AG10803 (cell line): ENCODE measurements at regions not wholly inside any gene's neighbourhood (a gene's known extent, or its start where the extent isn't known, plus 50 kb on each side); places are given as distances from the start of the nearest gene placed in this dataset.

Source experiments
- DNase-seq: peaks from one replicate; pipeline ENCODE4 v3.0.0; 2010; ENCODE audit warnings: low read depth
- H3K4me3 ChIP-seq: 2 replicates; pipeline ENCODE4 v1.5.1; 2011; ENCODE audit warnings: mild to moderate bottlenecking, low read length, control low read depth
- CTCF ChIP-seq: conservative IDR thresholded peaks from 2 replicates; pipeline ENCODE4 v1.5.1; 2011; ENCODE audit warnings: mild to moderate bottlenecking, low read length, control low read depth, inconsistent platforms

DNA sequence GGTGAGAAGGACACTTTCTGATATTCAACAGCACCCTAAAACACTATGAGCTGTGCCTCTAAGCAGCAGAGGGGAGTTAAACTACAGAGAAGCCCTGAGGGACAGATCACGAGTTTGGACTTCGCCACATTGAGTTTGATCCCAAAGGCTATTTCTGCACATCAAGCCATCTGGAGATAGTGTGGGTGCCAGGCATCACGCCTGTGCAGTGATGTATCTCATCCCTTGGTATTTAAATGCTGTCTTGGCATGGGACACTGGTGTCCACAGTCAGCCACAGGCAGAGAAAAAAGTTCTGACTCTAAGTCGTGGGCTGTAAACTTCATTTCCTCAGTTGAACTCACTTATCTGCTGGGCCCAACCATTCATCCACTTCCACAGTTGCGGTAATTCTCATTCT lies 742.3 kb upstream of the CELF4 start:
- no peak overlapping the region for H3K4me3 ChIP-seq
- TF ChIP-seq CTCF = no peak
- no peak for DNase-seq

DNA sequence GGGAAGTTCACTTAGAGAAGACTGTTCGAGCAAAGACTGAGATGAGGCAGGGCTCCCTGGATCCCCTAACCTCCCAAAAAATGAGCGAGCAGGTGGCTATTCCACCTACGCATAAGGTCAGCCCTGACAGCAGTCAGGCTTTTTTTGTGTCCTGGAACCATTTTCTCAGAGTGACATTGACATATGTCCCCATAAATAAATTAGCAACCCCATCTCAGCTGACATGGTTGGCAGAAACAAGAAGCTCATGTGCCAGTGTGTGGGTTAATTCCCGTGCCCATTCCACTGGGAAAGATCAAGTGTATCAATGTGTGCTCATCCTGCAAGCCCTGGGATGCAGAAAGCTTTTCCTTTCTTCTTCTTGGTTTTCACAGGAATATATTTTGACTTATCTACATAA lies 740.4 kb upstream of the CELF4 start:
- H3K4me3 ChIP-seq = no peak overlapping the region
- TF ChIP-seq CTCF = no peak
- no peak for DNase-seq

DNA sequence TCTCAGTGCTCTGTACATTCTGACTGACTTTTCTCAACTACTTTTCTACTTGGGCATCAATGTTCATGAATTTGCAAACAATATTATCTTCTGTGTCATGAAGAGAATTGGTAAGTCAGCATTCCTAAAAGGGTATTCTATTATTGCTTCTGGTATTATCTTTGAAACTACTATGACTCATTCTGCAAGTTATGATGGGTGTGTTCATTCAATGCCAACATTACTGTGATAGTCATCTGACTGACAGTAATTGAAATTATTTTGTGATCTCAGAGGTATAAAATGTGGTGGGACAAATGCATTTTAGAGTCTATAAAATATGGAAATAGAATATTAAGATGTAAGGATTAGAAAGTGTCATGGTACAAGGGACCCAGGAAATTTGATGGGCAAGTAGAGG lies 736.0 kb upstream of the CELF4 start:
- TF ChIP-seq CTCF = no peak
- no peak overlapping the region for H3K4me3 ChIP-seq
- DNase-seq = no peak

GRCh38 chr18:38297910-38298309 lies 732.3 kb upstream of the CELF4 start:
- no peak for DNase-seq
- TF ChIP-seq CTCF = no peak
- H3K4me3 ChIP-seq = no peak overlapping the region

GRCh38 chr18:38290229-38290628 lies 724.6 kb upstream of the CELF4 start:
- DNase-seq = no peak
- no peak overlapping the region for H3K4me3 ChIP-seq
- no peak for TF ChIP-seq CTCF

DNA sequence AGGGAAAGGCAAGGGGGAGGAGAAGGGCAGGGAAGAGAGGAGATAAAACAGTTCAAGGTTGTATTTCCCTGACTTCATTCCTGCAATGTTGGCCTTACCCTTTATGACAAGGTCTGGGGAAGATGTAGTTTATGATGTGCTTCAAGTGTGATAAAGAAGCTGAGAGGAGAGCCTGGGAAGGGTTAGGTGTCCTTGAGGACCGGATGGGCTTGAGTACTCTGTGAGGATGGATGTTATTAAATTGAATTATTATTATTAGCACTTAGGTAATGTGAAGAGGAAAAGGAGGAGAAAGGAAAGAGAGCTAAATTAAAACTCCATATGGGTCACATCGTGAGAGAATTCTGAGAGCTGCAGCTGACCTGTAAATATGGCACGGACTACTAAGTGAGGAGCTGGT lies 719.4 kb upstream of the CELF4 start:
- TF ChIP-seq CTCF = no peak
- no peak overlapping the region for H3K4me3 ChIP-seq
- DNase-seq = no peak

- TF ChIP-seq CTCF = no peak
- no peak for DNase-seq
These were observed 697.5 kb upstream of the CELF4 start for GRCh38 chr18:38263066-38263465.

More at GRCh38 chr18:38263066-38263465, 697.5 kb upstream of the CELF4 start:
- no peak overlapping the region for H3K4me3 ChIP-seq
